ENCODE measurements at regions not wholly inside any gene's neighbourhood (a gene's known extent, or its start where the extent isn't known, plus 50 kb on each side); places are given as distances from the start of the nearest gene placed in this dataset.

DNA sequence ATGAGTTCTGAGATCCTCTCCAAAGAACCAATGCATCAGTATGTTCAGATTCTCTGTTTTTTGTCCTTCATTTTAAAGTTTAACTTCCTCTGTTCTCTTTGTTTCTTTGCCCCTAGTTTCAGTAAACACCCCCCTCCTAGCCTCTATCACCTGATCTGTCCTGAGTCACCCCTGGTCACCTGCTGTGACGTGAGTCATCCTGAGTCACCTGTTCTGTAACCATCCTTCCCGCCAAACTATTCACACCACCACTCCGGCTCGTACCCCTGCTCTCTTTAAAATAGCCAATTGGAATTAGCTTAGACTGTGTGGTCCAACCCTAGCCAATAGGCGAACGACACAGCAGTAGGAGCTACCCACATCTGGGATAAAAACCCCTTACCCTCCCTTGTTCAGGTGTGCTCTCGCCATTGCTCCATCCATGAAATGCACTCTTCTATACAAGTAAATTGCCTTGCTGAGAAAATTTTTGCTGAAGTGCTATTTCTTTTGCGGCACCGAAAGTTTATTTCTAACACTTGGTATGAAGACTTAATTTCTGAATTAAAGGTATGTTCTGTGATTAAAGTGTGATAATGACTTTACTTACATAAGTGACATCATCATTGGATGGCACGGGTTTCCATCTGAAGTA lies 318.4 kb downstream of the AASDHPPT start:
- H3K36me3 ChIP-seq (replicated peaks in 1 of 2; ENCODE audit: control insufficient read depth in 1 of 2, insufficient read depth in 2 of 2, low read length in 2 of 2) = no peaks in the 10 kb centered on the region
- no peaks in the 10 kb centered on the region for H3K79me2 ChIP-seq (ENCODE audit: insufficient read depth, low read length)
- H3K4me1 ChIP-seq (ENCODE audit: insufficient read depth, low read length) = no peaks in the 10 kb centered on the region
- H3K4me2 ChIP-seq (ENCODE audit: low read depth, low read length) = no peak overlapping the region
- no peak for TF ChIP-seq TAF15 (IDR thresholded peaks at IDR 0.05; ENCODE audit: low read depth, low read length, poor library complexity, severe bottlenecking)
- no peak for TF ChIP-seq SMAD1 (CRISPR knock-in tag; IDR thresholded peaks at IDR 0.05; ENCODE audit: borderline replicate concordance, low read depth)
- TF ChIP-seq ZNF10 (CRISPR knock-in tag; IDR thresholded peaks at IDR 0.05; ENCODE audit: borderline replicate concordance, low read depth) = no peak
- TF ChIP-seq, protein P1, sequence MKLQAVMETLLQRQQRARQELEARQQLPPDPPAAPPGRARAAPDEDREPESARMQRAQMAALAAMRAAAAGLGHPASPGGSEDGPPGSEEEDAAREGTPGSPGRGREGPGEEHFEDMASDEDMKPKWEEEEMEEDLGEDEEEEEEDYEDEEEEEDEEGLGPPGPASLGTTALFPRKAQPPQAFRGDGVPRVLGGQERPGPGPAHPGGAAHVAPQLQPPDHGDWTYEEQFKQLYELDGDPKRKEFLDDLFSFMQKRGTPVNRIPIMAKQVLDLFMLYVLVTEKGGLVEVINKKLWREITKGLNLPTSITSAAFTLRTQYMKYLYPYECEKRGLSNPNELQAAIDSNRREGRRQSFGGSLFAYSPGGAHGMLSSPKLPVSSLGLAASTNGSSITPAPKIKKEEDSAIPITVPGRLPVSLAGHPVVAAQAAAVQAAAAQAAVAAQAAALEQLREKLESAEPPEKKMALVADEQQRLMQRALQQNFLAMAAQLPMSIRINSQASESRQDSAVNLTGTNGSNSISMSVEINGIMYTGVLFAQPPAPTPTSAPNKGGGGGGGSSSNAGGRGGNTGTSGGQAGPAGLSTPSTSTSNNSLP (IDR thresholded peaks at IDR 0.05; ENCODE audit: low read depth, low read length) = no peak
- no peak for TF ChIP-seq HDAC6 (IDR thresholded peaks at IDR 0.05; ENCODE audit: low read depth, low read length)
- no peak for TF ChIP-seq HHEX (CRISPR knock-in tag; IDR thresholded peaks at IDR 0.05)
- TF ChIP-seq TOE1 (CRISPR knock-in tag; IDR thresholded peaks at IDR 0.05) = no peak
- TF ChIP-seq, protein P2, sequence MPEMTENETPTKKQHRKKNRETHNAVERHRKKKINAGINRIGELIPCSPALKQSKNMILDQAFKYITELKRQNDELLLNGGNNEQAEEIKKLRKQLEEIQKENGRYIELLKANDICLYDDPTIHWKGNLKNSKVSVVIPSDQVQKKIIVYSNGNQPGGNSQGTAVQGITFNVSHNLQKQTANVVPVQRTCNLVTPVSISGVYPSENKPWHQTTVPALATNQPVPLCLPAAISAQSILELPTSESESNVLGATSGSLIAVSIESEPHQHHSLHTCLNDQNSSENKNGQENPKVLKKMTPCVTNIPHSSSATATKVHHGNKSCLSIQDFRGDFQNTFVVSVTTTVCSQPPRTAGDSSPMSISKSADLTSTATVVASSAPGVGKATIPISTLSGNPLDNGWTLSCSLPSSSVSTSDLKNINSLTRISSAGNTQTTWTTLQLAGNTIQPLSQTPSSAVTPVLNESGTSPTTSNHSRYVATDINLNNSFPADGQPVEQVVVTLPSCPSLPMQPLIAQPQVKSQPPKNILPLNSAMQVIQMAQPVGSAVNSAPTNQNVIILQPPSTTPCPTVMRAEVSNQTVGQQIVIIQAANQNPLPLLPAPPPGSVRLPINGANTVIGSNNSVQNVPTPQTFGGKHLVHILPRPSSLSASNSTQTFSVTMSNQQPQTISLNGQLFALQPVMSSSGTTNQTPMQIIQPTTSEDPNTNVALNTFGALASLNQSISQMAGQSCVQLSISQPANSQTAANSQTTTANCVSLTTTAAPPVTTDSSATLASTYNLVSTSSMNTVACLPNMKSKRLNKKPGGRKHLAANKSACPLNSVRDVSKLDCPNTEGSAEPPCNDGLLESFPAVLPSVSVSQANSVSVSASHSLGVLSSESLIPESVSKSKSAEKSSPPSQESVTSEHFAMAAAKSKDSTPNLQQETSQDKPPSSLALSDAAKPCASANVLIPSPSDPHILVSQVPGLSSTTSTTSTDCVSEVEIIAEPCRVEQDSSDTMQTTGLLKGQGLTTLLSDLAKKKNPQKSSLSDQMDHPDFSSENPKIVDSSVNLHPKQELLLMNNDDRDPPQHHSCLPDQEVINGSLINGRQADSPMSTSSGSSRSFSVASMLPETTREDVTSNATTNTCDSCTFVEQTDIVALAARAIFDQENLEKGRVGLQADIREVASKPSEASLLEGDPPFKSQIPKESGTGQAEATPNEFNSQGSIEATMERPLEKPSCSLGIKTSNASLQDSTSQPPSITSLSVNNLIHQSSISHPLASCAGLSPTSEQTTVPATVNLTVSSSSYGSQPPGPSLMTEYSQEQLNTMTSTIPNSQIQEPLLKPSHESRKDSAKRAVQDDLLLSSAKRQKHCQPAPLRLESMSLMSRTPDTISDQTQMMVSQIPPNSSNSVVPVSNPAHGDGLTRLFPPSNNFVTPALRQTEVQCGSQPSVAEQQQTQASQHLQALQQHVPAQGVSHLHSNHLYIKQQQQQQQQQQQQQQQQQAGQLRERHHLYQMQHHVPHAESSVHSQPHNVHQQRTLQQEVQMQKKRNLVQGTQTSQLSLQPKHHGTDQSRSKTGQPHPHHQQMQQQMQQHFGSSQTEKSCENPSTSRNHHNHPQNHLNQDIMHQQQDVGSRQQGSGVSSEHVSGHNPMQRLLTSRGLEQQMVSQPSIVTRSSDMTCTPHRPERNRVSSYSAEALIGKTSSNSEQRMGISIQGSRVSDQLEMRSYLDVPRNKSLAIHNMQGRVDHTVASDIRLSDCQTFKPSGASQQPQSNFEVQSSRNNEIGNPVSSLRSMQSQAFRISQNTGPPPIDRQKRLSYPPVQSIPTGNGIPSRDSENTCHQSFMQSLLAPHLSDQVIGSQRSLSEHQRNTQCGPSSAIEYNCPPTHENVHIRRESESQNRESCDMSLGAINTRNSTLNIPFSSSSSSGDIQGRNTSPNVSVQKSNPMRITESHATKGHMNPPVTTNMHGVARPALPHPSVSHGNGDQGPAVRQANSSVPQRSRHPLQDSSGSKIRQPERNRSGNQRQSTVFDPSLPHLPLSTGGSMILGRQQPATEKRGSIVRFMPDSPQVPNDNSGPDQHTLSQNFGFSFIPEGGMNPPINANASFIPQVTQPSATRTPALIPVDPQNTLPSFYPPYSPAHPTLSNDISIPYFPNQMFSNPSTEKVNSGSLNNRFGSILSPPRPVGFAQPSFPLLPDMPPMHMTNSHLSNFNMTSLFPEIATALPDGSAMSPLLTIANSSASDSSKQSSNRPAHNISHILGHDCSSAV (CRISPR knock-in tag; IDR thresholded peaks at IDR 0.05; ENCODE audit: borderline replicate concordance) = no peak
- no peak for TF ChIP-seq NPAS2 (CRISPR knock-in tag; IDR thresholded peaks at IDR 0.05; ENCODE audit: borderline replicate concordance)
- ATAC-seq (no peak), DNase-seq (ENCODE audit: low spot score) (no peak), FAIRE-seq (no peak)
- intact Hi-C loops (cut with micrococcal nuclease; ENCODE audit: unreplicated experiment) (no loop called here), in situ Hi-C loops (cut with HindIII; ENCODE audit: extremely low pct_ligation_motif_present, low pct_unique_long_range_greater_than_20kb) (no loop called here)
- H3K9me3 ChIP-seq (ENCODE audit: low read length) = peaks cover 21% of the 10 kb centered on the region
- no peak overlapping the region for H3K27ac ChIP-seq (ENCODE audit: extremely low read length, insufficient read depth, low read length)
- no peak overlapping the region for H3K9ac ChIP-seq (ENCODE audit: insufficient read depth, low read depth, low read length)
- BruUV-seq (replicated peaks) = no TSS peak
- no peak overlapping the region for H3K4me3 ChIP-seq (replicated peaks in 1 of 3; ENCODE audit: insufficient read depth in 1 of 3, low read depth in 2 of 3, low read length in 3 of 3)
- WGBS (ENCODE audit: low lambda C conversion rate) = 36% methylated on average over 10 of the region's 10 CpGs
- CTCF ChIA-PET (ENCODE audit: low intra/inter-chr PET ratio, low total read pairs) = no interaction called here
- POLR2A ChIA-PET = no interaction called here
- no peaks in the 10 kb centered on the region for H3K27me3 ChIP-seq (ENCODE audit: control insufficient read depth in 1 of 2, insufficient read depth in 2 of 2, low read length in 2 of 2)
- H4K20me1 ChIP-seq (ENCODE audit: insufficient read depth, low read length) = no peaks in the 10 kb centered on the region
- H2AFZ ChIP-seq (ENCODE audit: low read length) = no peak overlapping the region
